ENCODE measurements at regions not wholly inside any gene's neighbourhood (a gene's known extent, or its start where the extent isn't known, plus 50 kb on each side); places are given as distances from the start of the nearest gene placed in this dataset.
"Not testable (repeated sequence)": the region's sequence is repeated elsewhere in the genome, so short reads cannot be mapped to it uniquely, and the experiment has no call there.

DNA sequence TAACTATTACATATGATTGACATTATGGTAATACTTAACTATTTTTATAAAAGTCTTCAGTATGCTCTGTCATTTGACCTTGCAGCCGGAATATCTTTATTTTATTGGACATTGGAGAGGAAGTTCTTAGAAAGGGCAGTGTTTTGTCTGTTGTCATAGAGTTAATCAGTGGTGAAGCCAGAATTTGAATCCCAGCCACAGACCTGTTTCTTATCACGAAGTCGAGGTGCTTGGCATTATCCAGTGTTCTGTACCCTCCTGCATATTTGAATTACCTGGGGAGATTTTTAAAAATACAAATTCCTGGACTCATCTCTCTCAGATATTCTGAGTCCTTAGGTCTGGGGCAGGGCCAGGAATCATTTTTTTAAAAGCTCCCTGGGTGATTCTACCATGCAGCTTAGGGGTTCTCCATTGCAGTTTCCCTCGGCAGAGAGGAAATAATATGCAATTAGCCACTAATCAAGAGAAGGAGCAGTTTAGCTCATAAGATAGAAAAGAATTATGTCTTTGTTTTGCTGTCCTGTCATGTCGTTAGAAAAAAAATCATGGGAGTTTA is 195.6 kb upstream of the CFAP20DC start:
- intact Hi-C loops (cut with DNase I), result no loop called here
- ATAC-seq, result peak; percentile 72
- DNase-seq (ENCODE audit: missing footprints), result no peak

GRCh38 chr3:59244343-59244742 is 194.5 kb upstream of the CFAP20DC start:
- ATAC-seq (no peak), DNase-seq (ENCODE audit: missing footprints) (no peak)
- intact Hi-C loops (cut with DNase I), result no loop called here

DNA sequence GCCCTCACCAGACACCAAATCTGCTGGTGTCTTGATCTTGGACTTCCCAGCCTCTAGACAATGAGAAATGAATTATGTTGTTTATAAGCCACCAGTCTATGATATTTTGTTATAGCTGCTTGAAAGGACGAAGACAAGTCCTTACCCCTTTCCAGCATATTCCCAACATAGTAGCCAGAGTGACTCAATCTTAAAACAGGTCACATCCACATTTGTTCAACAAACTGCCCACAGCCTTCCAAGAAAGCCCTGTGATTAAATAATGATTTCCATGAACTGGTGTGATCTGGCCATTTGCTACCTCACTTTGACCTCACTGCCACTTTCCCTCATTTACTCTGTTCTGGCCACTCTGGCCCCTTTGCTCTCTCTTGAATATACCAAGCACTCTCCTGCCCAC is 193.7 kb upstream of the CFAP20DC start:
- ATAC-seq (no peak), DNase-seq (ENCODE audit: missing footprints) (no peak)
- intact Hi-C loops (cut with DNase I), result no loop called here

- intact Hi-C loops (cut with DNase I), result no loop called here
- ATAC-seq (no peak), DNase-seq (ENCODE audit: missing footprints) (no peak)
These were observed 190.9 kb upstream of the CFAP20DC start for GRCh38 chr3:59240666-59241255.

GRCh38 chr3:59237121-59237520 is 187.3 kb upstream of the CFAP20DC start:
- no peak for DNase-seq (ENCODE audit: missing footprints)
- intact Hi-C loops (cut with DNase I), result no loop called here
- ATAC-seq, result no peak

DNA sequence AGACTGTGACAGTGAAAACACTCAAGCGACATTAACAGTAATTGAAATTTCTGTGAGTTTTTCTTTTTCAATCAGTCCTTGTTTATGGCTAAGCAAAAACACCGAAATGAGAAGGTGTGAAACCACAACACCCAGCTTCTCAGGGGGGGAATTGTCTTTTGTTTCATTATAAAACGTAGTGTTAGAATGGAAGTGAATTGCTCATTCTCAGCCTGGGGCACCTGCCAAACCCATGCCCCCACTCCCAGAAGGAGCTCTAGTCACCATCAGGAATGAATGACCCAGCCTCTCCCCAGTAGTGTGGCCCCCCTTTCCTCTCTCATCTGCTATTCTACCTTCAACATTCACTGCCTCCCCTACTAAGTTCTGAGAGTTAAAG is 185.8 kb upstream of the CFAP20DC start:
- no peak for ATAC-seq
- intact Hi-C loops (cut with DNase I), result no loop called here
- no peak for DNase-seq (ENCODE audit: missing footprints)

GRCh38 chr3:59234884-59235633 is 185.2 kb upstream of the CFAP20DC start:
- no peak for DNase-seq (ENCODE audit: missing footprints)
- no peak for ATAC-seq

DNA sequence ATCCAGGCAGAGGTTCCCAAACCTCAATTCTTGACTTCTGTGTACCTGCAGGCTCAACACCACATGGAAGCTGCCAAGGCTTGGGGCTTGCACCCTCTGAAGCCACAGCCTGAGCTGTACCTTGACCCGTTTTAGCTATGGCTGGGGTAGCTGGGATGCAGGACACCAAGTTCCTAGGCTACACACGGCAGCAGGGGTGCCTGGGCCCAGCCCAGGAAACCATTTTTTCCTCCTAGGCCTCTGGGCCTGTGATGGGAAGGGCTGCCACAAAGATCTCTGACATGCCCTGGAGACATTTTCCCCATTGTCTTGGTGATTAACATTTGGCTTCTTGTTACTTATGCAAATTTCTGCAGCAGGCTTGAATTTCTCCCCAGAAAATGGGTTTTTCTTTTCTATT is 180.6 kb upstream of the CFAP20DC start:
- intact Hi-C loops (cut with DNase I), result not testable (repeated sequence)

More at GRCh38 chr3:59234884-59235633, 185.2 kb upstream of the CFAP20DC start:
- intact Hi-C loops (cut with DNase I), result no loop called here

DNA sequence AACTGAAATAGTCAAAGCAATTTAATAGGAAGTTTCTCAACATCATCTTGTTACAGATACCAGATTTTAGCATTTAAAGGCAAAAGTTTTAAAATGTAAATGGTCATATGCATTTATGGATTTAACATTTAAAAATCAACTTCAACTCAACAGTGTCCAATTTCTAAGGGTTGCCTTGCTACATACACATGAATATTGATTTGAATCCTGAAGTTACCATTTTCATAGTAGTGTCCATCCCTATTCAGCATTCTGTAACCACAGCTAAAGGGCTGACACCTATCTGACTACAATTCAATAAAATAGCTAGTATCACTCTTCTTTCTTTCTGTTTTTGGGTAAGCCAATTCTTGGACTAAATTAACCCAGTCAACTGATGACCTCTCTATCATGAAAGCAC is 164.0 kb upstream of the CFAP20DC start:
- DNase-seq (ENCODE audit: missing footprints) (no peak), ATAC-seq (no peak)
- intact Hi-C loops (cut with DNase I), result loop anchor here (5.0 kb wide), 1 partner anchor 643 kb away; no protein-coding TSS in a partner anchor

More for the DNA sequence above, 180.6 kb upstream of the CFAP20DC start:
- not testable (repeated sequence) for DNase-seq (ENCODE audit: missing footprints); ATAC-seq

DNA sequence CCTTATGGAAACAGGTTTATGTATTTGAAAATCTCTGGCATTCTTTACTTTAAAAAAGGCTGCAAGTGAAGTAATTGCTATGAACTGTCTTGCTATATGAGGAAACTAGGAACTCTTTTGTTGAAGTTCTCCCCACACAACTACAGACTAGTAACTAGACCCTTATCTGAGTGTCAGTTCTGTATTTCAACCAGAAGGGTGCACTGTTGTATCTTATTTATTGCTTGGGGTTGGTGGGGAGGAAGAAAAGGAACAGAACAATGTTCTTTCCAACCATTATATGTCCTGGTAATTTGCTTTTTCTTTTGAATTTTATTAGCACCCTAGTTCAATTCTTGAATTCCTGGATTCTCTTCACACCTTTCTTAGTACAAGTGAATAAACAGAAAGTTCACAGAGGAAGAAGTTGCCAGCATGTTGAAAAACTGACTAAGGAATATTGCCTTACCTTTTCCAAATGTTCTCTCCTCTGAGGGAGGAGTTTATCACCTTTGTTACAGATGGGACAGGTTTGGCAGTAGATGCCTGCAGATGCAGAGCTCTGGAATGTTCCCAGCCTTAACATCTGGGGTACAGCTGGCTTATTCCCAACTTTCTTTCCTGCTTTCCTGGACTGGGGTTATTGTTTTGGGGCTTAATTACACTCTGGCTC is 162.4 kb upstream of the CFAP20DC start:
- intact Hi-C loops (cut with DNase I), result loop anchor here (1.0 to 5.0 kb wide), 2 partner anchors 363 to 645 kb away; no protein-coding TSS in a partner anchor
- ATAC-seq, result peak; percentile 60
- DNase-seq (ENCODE audit: missing footprints), result no peak

GRCh38 chr3:59210260-59210659 is 160.4 kb upstream of the CFAP20DC start:
- intact Hi-C loops (cut with DNase I), result loop anchor here (5.0 kb wide), 1 partner anchor 647 kb away; no protein-coding TSS in a partner anchor
- no peak for ATAC-seq
- DNase-seq (ENCODE audit: missing footprints), result no peak

DNA sequence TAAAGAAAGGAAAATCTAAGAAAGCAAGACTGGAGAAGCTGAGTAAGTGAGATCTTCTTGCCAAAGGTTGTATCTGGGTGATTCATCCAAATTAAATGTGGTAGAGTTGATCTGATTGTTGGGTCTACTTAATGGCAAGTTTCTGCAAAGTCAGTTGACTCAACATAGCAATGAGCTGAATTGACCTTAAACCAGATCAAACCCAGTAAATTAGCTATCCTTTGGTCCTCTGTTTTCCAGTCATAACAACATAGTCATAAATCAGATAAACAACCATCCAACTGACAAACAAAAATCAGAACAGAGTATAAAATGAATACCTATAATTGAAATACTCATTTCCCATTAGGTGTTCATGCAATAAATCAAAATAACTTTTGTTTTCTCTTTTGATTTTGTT is 142.6 kb upstream of the CFAP20DC start:
- ATAC-seq (no peak), DNase-seq (ENCODE audit: missing footprints) (no peak)
- intact Hi-C loops (cut with DNase I), result no loop called here

DNA sequence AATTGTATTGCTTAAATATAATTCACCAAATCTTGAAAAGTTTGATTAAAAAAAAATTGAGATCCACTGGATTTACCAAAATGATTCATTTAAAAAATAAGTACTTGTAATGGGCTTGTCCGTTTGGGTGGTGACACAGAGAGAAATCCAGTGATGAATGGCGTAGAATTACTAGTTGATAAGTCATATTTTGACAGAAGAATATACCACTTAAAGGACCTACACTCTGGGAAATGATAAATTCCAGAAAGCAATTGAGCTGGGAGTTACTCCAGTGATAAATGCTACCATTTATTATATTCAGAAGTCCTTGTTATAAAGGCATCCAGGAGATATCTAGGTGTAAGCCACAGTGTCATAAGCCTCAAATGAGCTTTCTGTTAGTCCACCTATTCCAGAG is 141.8 kb upstream of the CFAP20DC start:
- ATAC-seq (no peak), DNase-seq (ENCODE audit: missing footprints) (no peak)

GRCh38 chr3:59189939-59190338 is 140.1 kb upstream of the CFAP20DC start:
- DNase-seq (ENCODE audit: missing footprints) (no peak), ATAC-seq (no peak)
- intact Hi-C loops (cut with DNase I), result no loop called here

More for the DNA sequence above, 141.8 kb upstream of the CFAP20DC start:
- intact Hi-C loops (cut with DNase I), result no loop called here

DNA sequence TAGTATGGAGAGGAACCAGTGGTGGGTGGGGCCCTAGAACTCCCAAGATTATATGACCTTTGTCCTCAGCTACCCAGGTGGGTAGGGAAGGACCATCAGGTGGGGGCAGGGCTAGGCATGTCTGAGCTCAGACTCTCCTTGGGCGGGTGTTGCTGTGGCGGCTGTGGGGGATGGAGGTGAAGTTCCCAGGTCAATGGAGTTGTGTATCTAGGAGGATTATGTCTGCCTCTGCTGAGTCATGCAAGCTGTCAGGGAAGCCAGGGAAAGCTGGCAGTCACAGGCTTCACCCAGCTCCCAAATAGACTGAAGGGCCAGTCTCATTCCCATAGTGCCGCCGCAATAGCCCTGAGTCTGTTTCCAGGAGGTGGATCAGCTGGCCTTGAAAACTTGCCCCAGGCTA is 139.7 kb upstream of the CFAP20DC start:
- ATAC-seq, result no peak
- no peak for DNase-seq (ENCODE audit: missing footprints)
- intact Hi-C loops (cut with DNase I), result no loop called here

DNA sequence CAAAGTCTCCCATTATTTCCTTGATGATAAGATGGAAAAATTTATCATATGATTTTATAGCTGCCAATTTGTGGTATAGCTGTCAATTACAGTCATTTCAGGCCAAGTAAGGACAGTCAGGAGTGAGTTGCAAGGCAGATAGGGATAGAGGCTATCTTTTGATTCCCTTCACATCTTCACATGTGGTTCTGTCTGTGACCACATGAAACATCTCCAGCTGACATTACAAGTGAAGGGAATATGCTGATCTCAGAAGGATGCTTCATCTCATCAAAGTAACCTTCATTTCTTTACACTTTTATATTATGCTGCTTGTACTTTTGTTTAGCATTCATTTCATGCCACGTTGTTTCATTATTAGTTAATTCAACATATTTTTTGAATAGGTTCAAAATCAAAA is 136.9 kb upstream of the CFAP20DC start:
- intact Hi-C loops (cut with DNase I), result no loop called here
- no peak for DNase-seq (ENCODE audit: missing footprints)
- ATAC-seq, result no peak

GRCh38 chr3:59185591-59186369 is 136.0 kb upstream of the CFAP20DC start:
- intact Hi-C loops (cut with DNase I), result no loop called here
- ATAC-seq, result no peak
- DNase-seq (ENCODE audit: missing footprints), result no peak

DNA sequence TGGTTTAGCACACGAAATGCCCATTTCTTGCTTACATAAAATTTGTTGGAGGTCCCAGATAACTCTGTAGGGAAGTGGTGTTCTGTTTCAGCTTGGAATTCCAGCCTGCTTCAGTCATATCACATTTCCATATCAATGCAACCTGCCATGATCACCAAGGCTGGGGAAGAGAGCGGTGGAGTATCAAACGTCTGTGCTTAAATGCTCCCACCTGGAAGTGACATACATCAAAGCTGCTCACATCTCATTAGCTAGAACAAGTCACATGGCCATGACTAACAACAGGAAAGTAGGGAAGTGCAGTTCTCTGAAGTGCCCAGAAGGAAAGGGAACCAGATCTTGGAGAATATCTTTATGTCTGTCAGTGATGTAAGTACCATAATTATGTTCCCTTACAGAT is 130.2 kb upstream of the CFAP20DC start:
- intact Hi-C loops (cut with DNase I), result no loop called here
- no peak for ATAC-seq
- DNase-seq (ENCODE audit: missing footprints), result no peak

DNA sequence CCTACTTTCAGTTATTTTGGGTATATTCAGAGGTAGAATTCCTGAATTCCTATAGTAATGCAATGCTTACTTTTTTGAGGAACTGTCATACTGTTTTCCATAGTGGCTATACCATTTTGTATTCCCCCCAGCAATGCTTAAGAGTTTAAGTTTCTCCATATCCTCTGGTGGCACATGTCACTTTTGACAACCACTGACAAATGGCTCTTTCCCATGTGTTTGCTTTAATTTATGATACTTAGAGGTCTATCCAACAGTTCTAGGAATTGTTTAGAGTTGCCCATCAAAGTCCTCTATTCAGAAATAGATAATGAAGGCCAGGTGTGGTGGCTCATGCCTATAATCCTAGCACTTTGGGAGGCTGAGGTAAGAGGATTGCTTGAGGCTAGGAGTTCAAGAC is 128.9 kb upstream of the CFAP20DC start:
- ATAC-seq, result no peak
- intact Hi-C loops (cut with DNase I), result no loop called here

More for the DNA sequence above, 128.9 kb upstream of the CFAP20DC start:
- no peak for DNase-seq (ENCODE audit: missing footprints)

Measured in Right ventricle myocardium inferior (tissue), 1 donor.